ENCODE measurements at regions not wholly inside any gene's neighbourhood (a gene's known extent, or its start where the extent isn't known, plus 50 kb on each side); places are given as distances from the start of the nearest gene placed in this dataset.

DNA sequence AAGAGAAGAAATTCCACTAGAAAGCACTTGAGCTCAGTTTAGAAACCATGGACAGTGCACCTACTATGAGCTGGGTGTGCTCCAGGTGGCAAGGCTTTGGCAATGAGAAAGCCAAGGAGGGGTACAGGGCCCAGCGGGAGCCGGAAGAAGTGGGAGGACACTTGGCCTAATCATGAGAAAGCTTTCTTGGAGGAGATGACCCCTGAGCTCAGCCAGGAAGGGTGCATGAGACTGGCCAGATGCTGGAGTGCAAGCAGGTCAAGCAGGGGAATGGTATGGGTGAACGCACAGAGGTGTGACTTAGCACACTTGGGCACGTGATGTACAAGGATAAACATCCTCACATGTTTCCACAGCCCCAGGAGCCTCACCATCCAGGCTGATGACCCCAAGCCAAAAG is 97.2 kb upstream of the GLI2 start:
- Histone ChIP-seq H4K8ac (ENCODE audit: low read depth, low read length) (no peak overlapping the region), H3K4me2 (ENCODE audit: insufficient read depth, low read length, poor library complexity, severe bottlenecking) (no peak overlapping the region), H3K79me1 (ENCODE audit: low read depth, low read length) (no peaks in the 10 kb centered on the region), H3K27me3 (ENCODE audit: control insufficient read depth in 3 of 3, insufficient read depth in 3 of 3, low read depth in 1 of 3, low read length in 3 of 3) (peaks cover 0 to 26% (median 0%) of the 10 kb centered on the region in 3 experiments), H3K36me3 (replicated peaks in 1 of 2; ENCODE audit: control insufficient read depth in 2 of 2, insufficient read depth in 2 of 2, low read length in 2 of 2) (no peaks in the 10 kb centered on the region), H2AK5ac (ENCODE audit: low read depth, low read length) (no peak overlapping the region), H3K18ac (ENCODE audit: low read length) (no peak overlapping the region), H3K4ac (ENCODE audit: low read length) (no peak overlapping the region), H3K4me3 (ENCODE audit: low read length in 2 of 2) (no peak overlapping the region), H4K91ac (ENCODE audit: low read depth, low read length, poor library complexity) (no peak overlapping the region), H2BK120ac (ENCODE audit: low read depth, low read length) (no peak overlapping the region), H3K9me3 (replicated peaks in 1 of 2; ENCODE audit: control insufficient read depth in 2 of 2, insufficient read depth in 1 of 2, low read depth in 1 of 2, low read length in 2 of 2) (peaks cover 0 to 2% of the 10 kb centered on the region in 2 donors), H2AFZ (ENCODE audit: low read length) (no peak overlapping the region), H3K14ac (ENCODE audit: low read length) (no peak overlapping the region), H2BK12ac (ENCODE audit: low read length) (no peak overlapping the region), H2BK5ac (ENCODE audit: low read length) (no peak overlapping the region), H3K23ac (ENCODE audit: low read depth, low read length, poor library complexity) (no peak overlapping the region), H3K9ac (ENCODE audit: low read depth, low read length, poor library complexity) (no peak overlapping the region), H3K27ac (replicated peaks; ENCODE audit: low read length) (no peak overlapping the region), H2BK15ac (ENCODE audit: low read length) (no peak overlapping the region), H3K4me1 (ENCODE audit: control insufficient read depth in 2 of 2, insufficient read depth in 1 of 2, low read depth in 1 of 2, low read length in 2 of 2) (no peaks in the 10 kb centered on the region)
- no peak for DNase-seq (ENCODE audit: low spot score)
- WGBS, 2 donors (ENCODE audit: extremely low coverage in 2 of 2, insufficient read length in 2 of 2, insufficient replicate concordance in 1 of 2) = no CpG with 5 or more reads among the region's 4 CpGs

DNA sequence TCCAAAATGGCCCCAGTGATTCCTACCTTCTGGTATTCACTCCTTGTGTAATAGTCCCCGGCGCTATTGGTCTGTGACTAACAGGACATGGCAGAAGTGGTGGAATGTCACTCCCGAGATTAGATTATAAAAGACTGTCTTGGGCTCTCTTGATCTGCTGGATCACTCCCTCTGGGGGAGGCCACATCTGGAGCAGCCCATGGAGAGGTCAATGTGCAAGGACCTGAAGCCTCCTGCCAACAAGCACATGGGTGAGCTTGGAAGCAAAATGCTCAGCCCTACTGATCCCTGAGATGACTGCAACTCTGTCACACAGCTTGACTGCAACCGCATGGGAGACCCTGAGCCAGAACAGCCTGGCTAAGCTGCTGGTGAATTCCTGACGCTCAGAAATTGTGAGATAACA is 94.3 kb upstream of the GLI2 start:
- no peak overlapping the region for H2BK120ac ChIP-seq (ENCODE audit: low read depth, low read length)
- no peak overlapping the region for H3K23ac ChIP-seq (ENCODE audit: low read depth, low read length, poor library complexity)
- no CpG with 5 or more reads among the region's 5 CpGs for WGBS, 2 donors (ENCODE audit: extremely low coverage in 2 of 2, insufficient read length in 2 of 2, insufficient replicate concordance in 1 of 2)
- DNase-seq (ENCODE audit: low spot score) = no peak
- H3K27ac ChIP-seq (replicated peaks; ENCODE audit: low read length) = no peak overlapping the region
- H3K14ac ChIP-seq (ENCODE audit: low read length) = no peak overlapping the region
- H2BK5ac ChIP-seq (ENCODE audit: low read length) = no peak overlapping the region
- H3K4me2 ChIP-seq (ENCODE audit: insufficient read depth, low read length, poor library complexity, severe bottlenecking) = no peak overlapping the region
- no peak overlapping the region for H2AFZ ChIP-seq (ENCODE audit: low read length)
- no peak overlapping the region for H3K4me3 ChIP-seq (ENCODE audit: low read length in 2 of 2)
- peaks cover 0 to 2% of the 10 kb centered on the region in 2 donors for H3K9me3 ChIP-seq (replicated peaks in 1 of 2; ENCODE audit: control insufficient read depth in 2 of 2, insufficient read depth in 1 of 2, low read depth in 1 of 2, low read length in 2 of 2)
- H3K18ac ChIP-seq (ENCODE audit: low read length) = peak overlapping the region; percentile 44
- H4K8ac ChIP-seq (ENCODE audit: low read depth, low read length) = no peak overlapping the region
- H3K4ac ChIP-seq (ENCODE audit: low read length) = no peak overlapping the region
- H3K9ac ChIP-seq (ENCODE audit: low read depth, low read length, poor library complexity) = no peak overlapping the region
- H3K4me1 ChIP-seq (ENCODE audit: control insufficient read depth in 2 of 2, insufficient read depth in 1 of 2, low read depth in 1 of 2, low read length in 2 of 2) = no peaks in the 10 kb centered on the region
- H2BK12ac ChIP-seq (ENCODE audit: low read length) = no peak overlapping the region
- H3K36me3 ChIP-seq (replicated peaks in 1 of 2; ENCODE audit: control insufficient read depth in 2 of 2, insufficient read depth in 2 of 2, low read length in 2 of 2) = no peaks in the 10 kb centered on the region
- no peaks in the 10 kb centered on the region for H3K79me1 ChIP-seq (ENCODE audit: low read depth, low read length)
- H2AK5ac ChIP-seq (ENCODE audit: low read depth, low read length) = no peak overlapping the region
- no peak overlapping the region for H4K91ac ChIP-seq (ENCODE audit: low read depth, low read length, poor library complexity)
- peaks cover 0 to 15% (median 0%) of the 10 kb centered on the region in 3 experiments for H3K27me3 ChIP-seq (ENCODE audit: control insufficient read depth in 3 of 3, insufficient read depth in 3 of 3, low read depth in 1 of 3, low read length in 3 of 3)
- H2BK15ac ChIP-seq (ENCODE audit: low read length) = no peak overlapping the region

DNA sequence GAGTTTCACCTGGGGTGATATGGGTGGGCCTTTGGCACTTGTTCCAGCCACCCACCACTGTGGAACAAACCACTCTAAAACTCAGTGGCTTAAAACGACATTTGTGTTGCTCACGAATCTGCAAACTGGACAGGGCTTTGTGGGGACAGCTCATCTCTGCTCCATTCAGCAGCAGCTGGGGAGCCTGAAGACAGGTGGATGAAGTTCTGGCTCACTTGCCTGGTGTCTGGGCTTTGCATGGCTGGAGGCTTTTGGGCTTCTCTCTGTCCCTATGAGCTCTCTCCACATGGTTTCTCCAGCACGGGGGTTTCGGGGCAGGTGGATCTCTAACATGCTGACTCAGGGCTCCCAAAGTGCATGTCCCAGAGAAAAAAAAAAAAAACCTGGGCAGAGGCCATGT is 93.0 kb upstream of the GLI2 start:
- H3K9ac ChIP-seq (ENCODE audit: low read depth, low read length, poor library complexity) = no peak overlapping the region
- H2AK5ac ChIP-seq (ENCODE audit: low read depth, low read length) = no peak overlapping the region
- no peak overlapping the region for H3K14ac ChIP-seq (ENCODE audit: low read length)
- no peak overlapping the region for H2BK12ac ChIP-seq (ENCODE audit: low read length)
- H3K79me1 ChIP-seq (ENCODE audit: low read depth, low read length) = no peaks in the 10 kb centered on the region
- H3K27ac ChIP-seq (replicated peaks; ENCODE audit: low read length) = no peak overlapping the region
- no peak overlapping the region for H2BK120ac ChIP-seq (ENCODE audit: low read depth, low read length)
- H3K4ac ChIP-seq (ENCODE audit: low read length) = no peak overlapping the region
- no peaks in the 10 kb centered on the region for H3K36me3 ChIP-seq (replicated peaks in 1 of 2; ENCODE audit: control insufficient read depth in 2 of 2, insufficient read depth in 2 of 2, low read length in 2 of 2)
- no CpG with 5 or more reads among the region's 4 CpGs for WGBS, 2 donors (ENCODE audit: extremely low coverage in 2 of 2, insufficient read length in 2 of 2, insufficient replicate concordance in 1 of 2)
- H2BK5ac ChIP-seq (ENCODE audit: low read length) = no peak overlapping the region
- H2BK15ac ChIP-seq (ENCODE audit: low read length) = no peak overlapping the region
- H4K8ac ChIP-seq (ENCODE audit: low read depth, low read length) = no peak overlapping the region
- no peak overlapping the region for H4K91ac ChIP-seq (ENCODE audit: low read depth, low read length, poor library complexity)
- no peaks in the 10 kb centered on the region for H3K4me1 ChIP-seq (ENCODE audit: control insufficient read depth in 2 of 2, insufficient read depth in 1 of 2, low read depth in 1 of 2, low read length in 2 of 2)
- peaks cover 0 to 3% (median 0%) of the 10 kb centered on the region in 3 experiments for H3K27me3 ChIP-seq (ENCODE audit: control insufficient read depth in 3 of 3, insufficient read depth in 3 of 3, low read depth in 1 of 3, low read length in 3 of 3)
- H3K9me3 ChIP-seq (replicated peaks in 1 of 2; ENCODE audit: control insufficient read depth in 2 of 2, insufficient read depth in 1 of 2, low read depth in 1 of 2, low read length in 2 of 2) = peaks cover 0 to 2% of the 10 kb centered on the region in 2 donors
- DNase-seq (ENCODE audit: low spot score) = no peak
- H3K18ac ChIP-seq (ENCODE audit: low read length) = no peak overlapping the region
- H2AFZ ChIP-seq (ENCODE audit: low read length) = no peak overlapping the region
- H3K4me2 ChIP-seq (ENCODE audit: insufficient read depth, low read length, poor library complexity, severe bottlenecking) = no peak overlapping the region
- no peak overlapping the region for H3K4me3 ChIP-seq (ENCODE audit: low read length in 2 of 2)
- H3K23ac ChIP-seq (ENCODE audit: low read depth, low read length, poor library complexity) = no peak overlapping the region

DNA sequence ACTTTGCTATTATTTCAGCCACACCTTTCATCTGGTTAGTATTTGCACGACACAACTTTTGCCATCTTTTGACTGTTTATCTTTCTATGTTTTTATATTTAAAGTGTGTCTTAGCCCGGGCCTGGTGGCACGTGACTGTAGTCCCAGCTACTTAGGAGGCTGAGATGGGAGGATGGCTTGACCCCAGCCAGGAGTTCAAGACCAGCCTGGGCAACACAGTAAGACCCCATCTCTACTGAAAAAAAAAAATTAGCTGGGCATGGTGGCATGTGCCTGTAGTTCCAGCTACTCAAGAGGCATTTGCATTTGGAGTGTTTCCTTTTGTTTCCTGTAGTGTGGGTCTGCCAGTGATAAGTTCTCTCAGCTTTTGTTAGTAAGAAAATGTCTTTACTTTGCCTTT is 88.7 kb upstream of the GLI2 start:
- Histone ChIP-seq H3K4me3 (ENCODE audit: low read length in 2 of 2) (no peak overlapping the region), H3K9ac (ENCODE audit: low read depth, low read length, poor library complexity) (no peak overlapping the region), H3K27me3 (ENCODE audit: control insufficient read depth in 3 of 3, insufficient read depth in 3 of 3, low read depth in 1 of 3, low read length in 3 of 3) (peaks cover 0 to 3% (median 0%) of the 10 kb centered on the region in 3 experiments), H3K14ac (ENCODE audit: low read length) (no peak overlapping the region), H3K4me2 (ENCODE audit: insufficient read depth, low read length, poor library complexity, severe bottlenecking) (no peak overlapping the region), H3K79me1 (ENCODE audit: low read depth, low read length) (no peaks in the 10 kb centered on the region), H3K27ac (replicated peaks; ENCODE audit: low read length) (no peak overlapping the region), H2AFZ (ENCODE audit: low read length) (no peak overlapping the region), H4K8ac (ENCODE audit: low read depth, low read length) (no peak overlapping the region), H3K4me1 (ENCODE audit: control insufficient read depth in 2 of 2, insufficient read depth in 1 of 2, low read depth in 1 of 2, low read length in 2 of 2) (no peaks in the 10 kb centered on the region), H3K4ac (ENCODE audit: low read length) (no peak overlapping the region), H2BK5ac (ENCODE audit: low read length) (no peak overlapping the region), H2BK15ac (ENCODE audit: low read length) (no peak overlapping the region), H3K23ac (ENCODE audit: low read depth, low read length, poor library complexity) (no peak overlapping the region), H2BK12ac (ENCODE audit: low read length) (no peak overlapping the region), H2AK5ac (ENCODE audit: low read depth, low read length) (no peak overlapping the region), H3K9me3 (replicated peaks in 1 of 2; ENCODE audit: control insufficient read depth in 2 of 2, insufficient read depth in 1 of 2, low read depth in 1 of 2, low read length in 2 of 2) (peaks cover 5 to 6% of the 10 kb centered on the region in 2 donors), H4K91ac (ENCODE audit: low read depth, low read length, poor library complexity) (no peak overlapping the region), H3K18ac (ENCODE audit: low read length) (no peak overlapping the region), H2BK120ac (ENCODE audit: low read depth, low read length) (no peak overlapping the region), H3K36me3 (replicated peaks in 1 of 2; ENCODE audit: control insufficient read depth in 2 of 2, insufficient read depth in 2 of 2, low read length in 2 of 2) (no peaks in the 10 kb centered on the region)
- DNase-seq (ENCODE audit: low spot score) = no peak
- whole genome bisulfite sequencing, 2 donors (ENCODE audit: extremely low coverage in 2 of 2, insufficient read length in 2 of 2, insufficient replicate concordance in 1 of 2) = no CpG with 5 or more reads among the region's 3 CpGs

Measured in neuronal stem cell (in vitro differentiated cells).